ENCODE measurements at regions not wholly inside any gene's neighbourhood (a gene's known extent, or its start where the extent isn't known, plus 50 kb on each side); places are given as distances from the start of the nearest gene placed in this dataset.

- no peaks in the 10 kb centered on the region for H3K4me1 ChIP-seq
- no peak overlapping the region for H3K27ac ChIP-seq
- no peak overlapping the region for H3K9ac ChIP-seq (ENCODE audit: low read depth in 2 of 2, low read length in 2 of 2)
- no peaks in the 10 kb centered on the region for H3K9me3 ChIP-seq
- H3K4me3 ChIP-seq = no peak overlapping the region
- H3K36me3 ChIP-seq = no peaks in the 10 kb centered on the region
- no peak for TF ChIP-seq CTCF (IDR thresholded peaks at IDR 0.05)
- intact Hi-C loops (cut with DNase I) = no loop called here
- H3K27me3 ChIP-seq = no peaks in the 10 kb centered on the region
- DNase-seq = no peak
These were observed 54.5 kb upstream of the HTR4 start for GRCh38 chr5:148708854-148709253.

GRCh38 chr5:148711961-148712360 lies 57.6 kb upstream of the HTR4 start:
- Histone ChIP-seq H3K27ac (no peak overlapping the region), H3K27me3 (no peaks in the 10 kb centered on the region), H3K36me3 (no peaks in the 10 kb centered on the region), H3K4me1 (no peaks in the 10 kb centered on the region), H3K9me3 (no peaks in the 10 kb centered on the region), H3K9ac (ENCODE audit: low read depth in 2 of 2, low read length in 2 of 2) (no peak overlapping the region), H3K4me3 (no peak overlapping the region)
- no peak for DNase-seq
- TF ChIP-seq CTCF (IDR thresholded peaks at IDR 0.05) = no peak
- intact Hi-C loops (cut with DNase I) = no loop called here

GRCh38 chr5:148713735-148714508 lies 59.6 kb upstream of the HTR4 start:
- Histone ChIP-seq H3K4me1 (no peaks in the 10 kb centered on the region), H3K27me3 (no peaks in the 10 kb centered on the region), H3K9me3 (no peaks in the 10 kb centered on the region), H3K36me3 (no peaks in the 10 kb centered on the region), H3K4me3 (no peak overlapping the region), H3K27ac (no peak overlapping the region), H3K9ac (ENCODE audit: low read depth in 2 of 2, low read length in 2 of 2) (no peak overlapping the region)
- intact Hi-C loops (cut with DNase I) = no loop called here
- DNase-seq = no peak
- TF ChIP-seq CTCF (IDR thresholded peaks at IDR 0.05) = no peak

GRCh38 chr5:148716716-148717115 lies 62.4 kb upstream of the HTR4 start:
- no peaks in the 10 kb centered on the region for H3K4me1 ChIP-seq
- no peak overlapping the region for H3K27ac ChIP-seq
- no peak for DNase-seq
- H3K36me3 ChIP-seq = no peaks in the 10 kb centered on the region
- intact Hi-C loops (cut with DNase I) = no loop called here
- no peaks in the 10 kb centered on the region for H3K27me3 ChIP-seq
- H3K4me3 ChIP-seq = no peak overlapping the region
- no peaks in the 10 kb centered on the region for H3K9me3 ChIP-seq
- no peak for TF ChIP-seq CTCF (IDR thresholded peaks at IDR 0.05)
- H3K9ac ChIP-seq (ENCODE audit: low read depth in 2 of 2, low read length in 2 of 2) = no peak overlapping the region

- Histone ChIP-seq H3K4me1 (no peaks in the 10 kb centered on the region), H3K9ac (ENCODE audit: low read depth in 2 of 2, low read length in 2 of 2) (no peak overlapping the region), H3K36me3 (no peaks in the 10 kb centered on the region), H3K27me3 (no peaks in the 10 kb centered on the region), H3K27ac (no peak overlapping the region), H3K9me3 (no peaks in the 10 kb centered on the region), H3K4me3 (no peak overlapping the region)
- DNase-seq = no peak
- intact Hi-C loops (cut with DNase I) = no loop called here
- TF ChIP-seq CTCF (IDR thresholded peaks at IDR 0.05) = no peak
These were observed 63.3 kb upstream of the HTR4 start for GRCh38 chr5:148717668-148718067.

Data from colonic mucosa (tissue), 4 donors.